Esophagus muscularis mucosa (tissue), 4 donors: ENCODE measurements at regions not wholly inside any gene's neighbourhood (a gene's known extent, or its start where the extent isn't known, plus 50 kb on each side); places are given as distances from the start of the nearest gene placed in this dataset.
"Not testable (repeated sequence)": the region's sequence is repeated elsewhere in the genome, so short reads cannot be mapped to it uniquely, and the experiment has no call there.

Source experiments
- DNase-seq: peaks from one replicate; pipeline ENCODE4 v3.0.0-alpha.2; 2017; ENCODE audit errors: extremely low spot score
- H3K27ac ChIP-seq, 4 donors: fragments of 200-600 bp; sonication (generic); replicated peaks in 1 of 4; 1 replicate in 3 of 4; 2 replicates in 1 of 4; pipeline ENCODE4 v1.5.1; 2016 to 2019; ENCODE audit warnings: mild to moderate bottlenecking in 1 of 4
- H3K27me3 ChIP-seq, 4 donors: fragments of 200-600 bp; sonication (generic); one replicate each; pipeline versions ENCODE4 v1.5.1 to v1.6.0; 2016 to 2019
- H3K36me3 ChIP-seq, 4 donors: fragments of 200-600 bp; sonication (generic); one replicate each; pipeline ENCODE4 v1.5.1; 2016 to 2019
- H3K4me1 ChIP-seq, 4 donors: fragments of 200-600 bp; sonication (generic); one replicate each; pipeline ENCODE4 v1.5.1; 2016 to 2019
- H3K4me3 ChIP-seq, 4 donors: fragments of 200-600 bp; sonication (generic); 1 replicate in 2 of 4; 2 replicates in 2 of 4; pipeline ENCODE4 v1.5.1; 2016 to 2019; ENCODE audit warnings: mild to moderate bottlenecking in 4 of 4, moderate library complexity in 1 of 4
- H3K9me3 ChIP-seq, 4 donors: fragments of 200-600 bp; sonication (generic); 1 replicate in 3 of 4; 2 replicates in 1 of 4; pipeline ENCODE4 v1.5.1; 2016 to 2019
- EP300 ChIP-seq: sonication (generic); formaldehyde crosslinking; IDR thresholded peaks from one replicate; pipeline ENCODE4 v1.6.1; 2017; ENCODE audit warnings: antibody characterized with exemption
- POLR2A ChIP-seq: fragments of 450-650 bp; IDR thresholded peaks from one replicate; pipeline ENCODE4 v1.6.1; 2017; ENCODE audit warnings: antibody characterized with exemption, moderate library complexity, mild to moderate bottlenecking, low read depth
- POLR2AphosphoS5 ChIP-seq, 2 donors: sonication (generic); formaldehyde crosslinking; IDR thresholded peaks; one replicate each; pipeline ENCODE4 v1.6.1; 2017; ENCODE audit warnings: antibody characterized with exemption in 2 of 2
- WGBS: methylation state at CpG from one replicate; pipeline ENCODE4 v1.1.5; 2018; 5-methylcytosine and 5-hydroxymethylcytosine counted together
- intact Hi-C: fragments of 100-400 bp; cut with DNase I; formaldehyde crosslinking; loops from one replicate; pipeline ENCODE4 v1.15.1; 2023
- TF ChIP-seq, protein P1 (sequence below), 3 experiments: fragments of 200-600 bp in 2 of 3; fragments of 450-650 bp in 1 of 3; sonication (generic) in 2 of 3; IDR thresholded peaks; one replicate each; pipeline ENCODE4 v1.5.1; 2017 to 2019; ENCODE audit warnings: antibody characterized with exemption in 3 of 3, mild to moderate bottlenecking in 2 of 3, moderate library complexity in 1 of 3

- intact Hi-C loops: no loop called here
- Histone ChIP-seq H3K36me3 (no peaks in the 10 kb centered on the region), H3K27me3 (no peaks in the 10 kb centered on the region), H3K27ac (no peak overlapping the region), H3K4me3 (no peak overlapping the region), H3K4me1 (no peaks in the 10 kb centered on the region), H3K9me3 (peaks cover 0 to 8% (median 0%) of the 10 kb centered on the region in 4 donors)
- TF ChIP-seq, protein P1, sequence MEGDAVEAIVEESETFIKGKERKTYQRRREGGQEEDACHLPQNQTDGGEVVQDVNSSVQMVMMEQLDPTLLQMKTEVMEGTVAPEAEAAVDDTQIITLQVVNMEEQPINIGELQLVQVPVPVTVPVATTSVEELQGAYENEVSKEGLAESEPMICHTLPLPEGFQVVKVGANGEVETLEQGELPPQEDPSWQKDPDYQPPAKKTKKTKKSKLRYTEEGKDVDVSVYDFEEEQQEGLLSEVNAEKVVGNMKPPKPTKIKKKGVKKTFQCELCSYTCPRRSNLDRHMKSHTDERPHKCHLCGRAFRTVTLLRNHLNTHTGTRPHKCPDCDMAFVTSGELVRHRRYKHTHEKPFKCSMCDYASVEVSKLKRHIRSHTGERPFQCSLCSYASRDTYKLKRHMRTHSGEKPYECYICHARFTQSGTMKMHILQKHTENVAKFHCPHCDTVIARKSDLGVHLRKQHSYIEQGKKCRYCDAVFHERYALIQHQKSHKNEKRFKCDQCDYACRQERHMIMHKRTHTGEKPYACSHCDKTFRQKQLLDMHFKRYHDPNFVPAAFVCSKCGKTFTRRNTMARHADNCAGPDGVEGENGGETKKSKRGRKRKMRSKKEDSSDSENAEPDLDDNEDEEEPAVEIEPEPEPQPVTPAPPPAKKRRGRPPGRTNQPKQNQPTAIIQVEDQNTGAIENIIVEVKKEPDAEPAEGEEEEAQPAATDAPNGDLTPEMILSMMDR (IDR thresholded peaks at IDR 0.05): no peak
- TF ChIP-seq EP300 (no peak), POLR2A (no peak), POLR2AphosphoS5 (IDR thresholded peaks at IDR 0.05) (no peak)
- no peak for DNase-seq
- 87% methylated on average over 5 of the region's 5 CpGs for WGBS
Observed at GRCh38 chr6:6870921-6871320, 236.8 kb upstream of the RREB1 start.

- intact Hi-C loops: no loop called here
- no peak for DNase-seq
- Histone ChIP-seq H3K27ac (no peak overlapping the region), H3K9me3 (peaks cover 0 to 8% (median 0%) of the 10 kb centered on the region in 4 donors), H3K4me1 (no peaks in the 10 kb centered on the region), H3K4me3 (no peak overlapping the region), H3K27me3 (no peaks in the 10 kb centered on the region), H3K36me3 (no peaks in the 10 kb centered on the region)
- TF ChIP-seq, protein P1 (IDR thresholded peaks at IDR 0.05): no peak
- TF ChIP-seq EP300 (no peak), POLR2A (no peak), POLR2AphosphoS5 (IDR thresholded peaks at IDR 0.05) (no peak)
- 81% methylated on average over 6 of the region's 7 CpGs for WGBS
Observed at GRCh38 chr6:6872459-6873344, 235.1 kb upstream of the RREB1 start.

DNA sequence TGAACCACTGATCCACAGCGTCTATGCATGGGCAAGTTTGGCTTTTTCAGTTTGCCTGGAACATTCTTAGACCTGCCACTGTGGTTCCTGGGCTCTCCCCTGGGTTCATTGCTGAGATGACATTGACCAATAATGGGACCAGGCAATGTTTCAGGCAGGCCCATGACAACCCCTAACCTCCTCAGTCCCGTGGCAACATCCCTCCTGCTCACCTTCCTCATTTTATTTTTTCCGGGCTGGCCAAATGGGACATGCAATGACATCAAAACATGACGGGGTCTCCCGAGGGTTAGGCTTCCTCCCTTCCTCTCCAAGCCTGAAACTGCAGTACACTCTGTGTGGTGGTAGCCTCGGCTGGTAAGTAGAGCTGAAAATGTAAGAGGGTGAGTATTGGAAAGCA, 234.0 kb upstream of the RREB1 start:
- DNase-seq: no peak
- intact Hi-C loops: no loop called here
- H3K27me3 ChIP-seq: no peaks in the 10 kb centered on the region
- no peak overlapping the region for H3K4me3 ChIP-seq
- TF ChIP-seq, protein P1 (IDR thresholded peaks at IDR 0.05): no peak
- TF ChIP-seq EP300 (no peak), POLR2A (no peak), POLR2AphosphoS5 (IDR thresholded peaks at IDR 0.05) (no peak)
- peaks cover 0 to 8% (median 0%) of the 10 kb centered on the region in 4 donors for H3K9me3 ChIP-seq
- WGBS: 70% methylated on average over 6 of the region's 6 CpGs
- H3K36me3 ChIP-seq: no peaks in the 10 kb centered on the region
- H3K27ac ChIP-seq: no peak overlapping the region
- H3K4me1 ChIP-seq: no peaks in the 10 kb centered on the region

DNA sequence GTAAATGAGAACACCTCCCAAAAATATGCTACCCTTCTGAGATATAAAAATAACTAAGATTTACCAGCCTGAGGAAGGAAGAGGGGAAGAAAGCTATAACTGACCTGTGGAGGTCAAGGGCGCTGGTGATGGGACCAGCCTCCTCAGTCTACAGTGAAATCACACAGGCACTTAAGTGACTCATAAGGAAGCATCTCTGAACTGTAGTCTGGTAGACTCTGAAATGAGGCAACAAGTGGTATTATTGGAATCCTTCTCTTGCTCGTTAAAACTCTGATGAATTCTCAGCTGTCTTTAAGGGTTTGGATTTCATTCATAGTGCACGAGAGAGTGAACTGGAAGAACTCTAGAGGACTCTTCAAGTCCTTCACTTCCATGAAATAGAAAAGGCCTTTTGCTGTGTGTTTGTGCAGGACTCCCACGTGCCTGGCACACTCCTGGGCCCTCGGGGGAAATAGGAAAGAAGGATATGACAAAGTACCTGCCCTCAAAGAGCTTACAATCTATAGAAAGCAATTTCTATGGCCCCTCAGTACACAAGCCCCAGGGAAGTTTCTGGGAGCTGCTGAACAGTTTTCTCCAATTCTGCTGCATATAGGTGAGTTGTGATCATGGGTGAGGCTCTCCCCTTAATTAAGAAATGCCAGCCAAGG, 231.8 kb upstream of the RREB1 start:
- no peak overlapping the region for H3K4me3 ChIP-seq
- DNase-seq: no peak
- no peaks in the 10 kb centered on the region for H3K36me3 ChIP-seq
- TF ChIP-seq POLR2AphosphoS5 (IDR thresholded peaks at IDR 0.05) (no peak), EP300 (no peak), POLR2A (no peak)
- TF ChIP-seq, protein P1 (IDR thresholded peaks at IDR 0.05): no peak
- no peaks in the 10 kb centered on the region for H3K27me3 ChIP-seq
- 72% methylated on average over 5 of the region's 5 CpGs for WGBS
- no peak overlapping the region for H3K27ac ChIP-seq
- intact Hi-C loops: no loop called here
- no peaks in the 10 kb centered on the region for H3K4me1 ChIP-seq
- H3K9me3 ChIP-seq: no peaks in the 10 kb centered on the region

GRCh38 chr6:6877792-6878191, 230.0 kb upstream of the RREB1 start:
- WGBS: 94% methylated on average over 5 of the region's 5 CpGs

More at GRCh38 chr6:6877792-6878191, 230.0 kb upstream of the RREB1 start:
- H3K4me1 ChIP-seq, H3K36me3 ChIP-seq, intact Hi-C loops, H3K9me3 ChIP-seq, DNase-seq, H3K4me3 ChIP-seq, H3K27me3 ChIP-seq, H3K27ac ChIP-seq: not testable (repeated sequence)
